HepG2 (cell line): ENCODE measurements at regions not wholly inside any gene's neighbourhood (a gene's known extent, or its start where the extent isn't known, plus 50 kb on each side); places are given as distances from the start of the nearest gene placed in this dataset.

ENCODE experiments used
- ATAC-seq: fragments of 200-7000 bp; cut with Tn5 transposase; 3 replicates; pipeline ENCODE4 v1.9.1; 2020; ENCODE audit warnings: mild to moderate bottlenecking, moderate library complexity
- BruUV-seq: library from RNA; stranded (reverse); fragments of 400-500 nt; replicated peaks from 2 replicates; lab custom pipeline; 2021; lab: Mats Ljungman, UMichigan
- CTCF ChIA-PET: fragments of 300-600 bp; formaldehyde crosslinking; extraction: SDS; loops from one replicate; lab custom pipeline; 2021; ENCODE audit warnings: low total read pairs, inconsistent platforms, low intra/inter-chr PET ratio; lab: Yijun Ruan, JAX
- POLR2A ChIA-PET: fragments of 350-600 bp; sonication (Branson Sonifier 250); formaldehyde crosslinking; loops from one replicate; lab custom pipeline; 2020; ENCODE audit warnings: antibody characterized with exemption, inconsistent platforms; lab: Yijun Ruan, JAX
- DNase-seq: peaks from one replicate; pipeline ENCODE4 v3.0.0-alpha.2; 2015; ENCODE audit warnings: low spot score
- FAIRE-seq: peaks from 3 replicates; lab custom pipeline; 2011; peaks lifted over from hg19 to GRCh38; lab: Jason Lieb, UNC
- H2AFZ ChIP-seq: one replicate; pipeline ENCODE4 v1.6.1; 2011; ENCODE audit warnings: low read length, inconsistent platforms
- H3K27ac ChIP-seq: fragments of 300-600 bp; 3 replicates; pipeline ENCODE4 v1.8.0; 2011; ENCODE audit warnings: mixed run types, mild to moderate bottlenecking, mixed read lengths, low read length, inconsistent platforms; ENCODE audit not compliant: insufficient read depth; ENCODE audit errors: extremely low read length
- H3K27me3 ChIP-seq, 2 experiments: fragments of 200-600 bp in 1 of 2; 2 replicates in 1 of 2; 3 replicates in 1 of 2; pipeline versions ENCODE4 v1.6.0 to v1.8.0; 2011; ENCODE audit warnings: low read length in 2 of 2, mild to moderate bottlenecking in 2 of 2, moderate library complexity in 2 of 2, inconsistent platforms in 1 of 2; ENCODE audit not compliant: insufficient read depth in 2 of 2, control insufficient read depth in 1 of 2
- H3K36me3 ChIP-seq, 2 experiments: fragments of 200-600 bp in 1 of 2; replicated peaks in 1 of 2; 2 replicates in 1 of 2; 3 replicates in 1 of 2; pipeline versions ENCODE4 v1.5.1 to v1.8.0; 2011; ENCODE audit warnings: low read length in 2 of 2, inconsistent platforms in 1 of 2; ENCODE audit not compliant: insufficient read depth in 2 of 2, control insufficient read depth in 1 of 2
- H3K4me1 ChIP-seq: 2 replicates; pipeline ENCODE4 v1.5.1; 2012; ENCODE audit warnings: low read length, inconsistent platforms; ENCODE audit not compliant: insufficient read depth
- H3K4me2 ChIP-seq: 2 replicates; pipeline ENCODE4 v1.6.0; 2011; ENCODE audit warnings: low read depth, low read length, inconsistent platforms
- H3K4me3 ChIP-seq, 3 experiments: fragments of 200-600 bp in 1 of 3; sonication (generic), shearing (Covaris generic) in 1 of 3; replicated peaks in 1 of 3; 2 replicates each; pipeline ENCODE4 v1.5.1; 2011 to 2016; ENCODE audit warnings: low read length in 3 of 3, inconsistent platforms in 2 of 3, low read depth in 2 of 3, mild to moderate bottlenecking in 2 of 3, control low read depth in 1 of 3, mixed read lengths in 1 of 3; ENCODE audit not compliant: insufficient read depth in 1 of 3
- H3K79me2 ChIP-seq: one replicate; pipeline ENCODE4 v1.6.1; 2011; ENCODE audit warnings: low read length, inconsistent platforms; ENCODE audit not compliant: insufficient read depth
- H3K9ac ChIP-seq: 2 replicates; pipeline ENCODE4 v1.6.0; 2011; ENCODE audit warnings: mild to moderate bottlenecking, low read depth, low read length, inconsistent platforms; ENCODE audit not compliant: insufficient read depth
- H3K9me3 ChIP-seq: 2 replicates; pipeline ENCODE4 v1.5.1; 2012; ENCODE audit warnings: mild to moderate bottlenecking, low read length
- H4K20me1 ChIP-seq: 2 replicates; pipeline ENCODE4 v1.6.0; 2011; ENCODE audit warnings: inconsistent platforms, mild to moderate bottlenecking, low read length, moderate library complexity; ENCODE audit not compliant: insufficient read depth
- BATF2 ChIP-seq: sonication (generic); formaldehyde crosslinking; IDR thresholded peaks from 2 replicates; pipeline ENCODE4 v1.8.0; 2022; ENCODE audit warnings: mild to moderate bottlenecking, missing genetic modification reagents, moderate library complexity
- MAFG ChIP-seq: sonication (generic); formaldehyde crosslinking; IDR thresholded peaks from 2 replicates; pipeline ENCODE4 v1.5.1; 2020; ENCODE audit warnings: mild to moderate bottlenecking, missing genetic modification reagents
- TFDP1 ChIP-seq: IDR thresholded peaks from 2 replicates; pipeline ENCODE4 v1.6.1; 2016; ENCODE audit warnings: missing compliant biosample characterization, missing genetic modification reagents, borderline replicate concordance
- ZSCAN21 ChIP-seq: sonication (generic); formaldehyde crosslinking; IDR thresholded peaks from 2 replicates; pipeline ENCODE4 v1.8.0; 2022; ENCODE audit warnings: mild to moderate bottlenecking, missing genetic modification reagents, moderate library complexity, borderline replicate concordance
- WGBS: methylation state at CpG from one replicate; pipeline ENCODE4 v1.1.6; 2017; ENCODE audit warnings: low lambda C conversion rate; 5-methylcytosine and 5-hydroxymethylcytosine counted together
- in situ Hi-C: cut with HindIII; loops from 2 replicates; pipeline ENCODE4 v1.10.0; 2017; ENCODE audit warnings: low pct_unique_long_range_greater_than_20kb; ENCODE audit not compliant: extremely low pct_ligation_motif_present
- intact Hi-C: fragments of 100-400 bp; cut with micrococcal nuclease; formaldehyde crosslinking; loops from one replicate; pipeline ENCODE4 v1.10.0; 2022; ENCODE audit not compliant: unreplicated experiment
- TF ChIP-seq, protein P1 (sequence below): sonication (generic); formaldehyde crosslinking; IDR thresholded peaks from 2 replicates; pipeline ENCODE4 v1.4.0; 2020; ENCODE audit warnings: mild to moderate bottlenecking, missing genetic modification reagents

GRCh38 chr10:108797573-108797972 is 1125.7 kb downstream of the XPNPEP1 start:
- TF ChIP-seq, protein P1, sequence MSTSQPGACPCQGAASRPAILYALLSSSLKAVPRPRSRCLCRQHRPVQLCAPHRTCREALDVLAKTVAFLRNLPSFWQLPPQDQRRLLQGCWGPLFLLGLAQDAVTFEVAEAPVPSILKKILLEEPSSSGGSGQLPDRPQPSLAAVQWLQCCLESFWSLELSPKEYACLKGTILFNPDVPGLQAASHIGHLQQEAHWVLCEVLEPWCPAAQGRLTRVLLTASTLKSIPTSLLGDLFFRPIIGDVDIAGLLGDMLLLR: no peak
- TF ChIP-seq BATF2 (CRISPR knock-in tag) (no peak), ZSCAN21 (CRISPR knock-in tag) (no peak), TFDP1 (CRISPR knock-in tag) (no peak), MAFG (CRISPR knock-in tag) (no peak)
- ATAC-seq (no peak), DNase-seq (no peak), FAIRE-seq (no peak)
- H3K4me1 ChIP-seq: no peaks in the 10 kb centered on the region
- no peaks in the 10 kb centered on the region for H3K27me3 ChIP-seq
- H3K79me2 ChIP-seq: no peaks in the 10 kb centered on the region
- no peaks in the 10 kb centered on the region for H4K20me1 ChIP-seq
- BruUV-seq: no TSS peak
- intact Hi-C loops: no loop called here
- H3K4me2 ChIP-seq: no peak overlapping the region
- H3K9me3 ChIP-seq: peaks cover 63% of the 10 kb centered on the region
- H2AFZ ChIP-seq: no peak overlapping the region
- ChIA-PET POLR2A (no interaction called here), CTCF (no interaction called here)
- no peak overlapping the region for H3K27ac ChIP-seq
- in situ Hi-C loops: no loop called here
- H3K36me3 ChIP-seq: no peaks in the 10 kb centered on the region
- no peak overlapping the region for H3K4me3 ChIP-seq
- no peak overlapping the region for H3K9ac ChIP-seq
- 38% methylated on average over 1 of the region's 1 CpG for WGBS
